Tibial artery (tissue), 4 donors: ENCODE measurements at regions not wholly inside any gene's neighbourhood (a gene's known extent, or its start where the extent isn't known, plus 50 kb on each side); places are given as distances from the start of the nearest gene placed in this dataset.

ENCODE experiments used
- DNase-seq, 2 donors: peaks; one replicate each; pipeline ENCODE4 v3.0.0-alpha.2; 2019
- H3K27ac ChIP-seq, 2 donors: fragments of 200-600 bp; sonication (generic) in 1 of 2; 1 replicate in 1 of 2; 2 replicates in 1 of 2; pipeline ENCODE4 v1.5.1; 2018 to 2019; ENCODE audit warnings: mild to moderate bottlenecking in 1 of 2
- H3K27me3 ChIP-seq, 2 donors: fragments of 200-600 bp; sonication (generic) in 1 of 2; one replicate each; pipeline versions ENCODE4 v1.5.1 to v1.6.0; 2016 to 2019
- H3K36me3 ChIP-seq, 3 donors: fragments of 200-600 bp; sonication (generic) in 2 of 3; one replicate each; pipeline ENCODE4 v1.5.1; 2016 to 2019; ENCODE audit warnings: mild to moderate bottlenecking in 2 of 3
- H3K4me1 ChIP-seq, 4 donors: fragments of 200-600 bp; sonication (generic) in 2 of 4; 1 replicate in 3 of 4; 2 replicates in 1 of 4; pipeline ENCODE4 v1.5.1; 2016 to 2019
- H3K4me3 ChIP-seq, 2 donors: fragments of 200-600 bp; sonication (generic) in 1 of 2; 1 replicate in 1 of 2; 2 replicates in 1 of 2; pipeline ENCODE4 v1.5.1; 2018 to 2019; ENCODE audit warnings: mild to moderate bottlenecking in 2 of 2
- H3K9me3 ChIP-seq, 3 donors: fragments of 200-600 bp; sonication (generic) in 1 of 3; one replicate each; pipeline ENCODE4 v1.5.1; 2016 to 2019
- CTCF ChIP-seq, 2 experiments: fragments of 200-600 bp in 1 of 2; fragments of 450-650 bp in 1 of 2; IDR thresholded peaks; one replicate each; pipeline ENCODE4 v1.5.1; 2017 to 2019; ENCODE audit warnings: antibody characterized with exemption in 2 of 2, mild to moderate bottlenecking in 1 of 2, moderate library complexity in 1 of 2
- intact Hi-C: fragments of 100-400 bp; cut with DNase I; formaldehyde crosslinking; loops from one replicate; pipeline ENCODE4 v1.15.0; 2023; ENCODE audit warnings: low total_unique reads

- no peak for DNase-seq
- no peak overlapping the region for H3K27ac ChIP-seq
- no peak overlapping the region for H3K4me3 ChIP-seq
- no peaks in the 10 kb centered on the region for H3K9me3 ChIP-seq
- intact Hi-C loops, result no loop called here
- H3K4me1 ChIP-seq, result peaks cover 0 to 4% (median 1%) of the 10 kb centered on the region in 4 donors
- TF ChIP-seq CTCF (IDR thresholded peaks at IDR 0.05), result no peak
- peaks cover 0 to 4% of the 10 kb centered on the region in 2 donors for H3K27me3 ChIP-seq
- no peaks in the 10 kb centered on the region for H3K36me3 ChIP-seq
Observed at GRCh38 chr6:14919038-14919670, 326.7 kb upstream of the JARID2 start.

GRCh38 chr6:14920276-14920675 is 325.6 kb upstream of the JARID2 start:
- Histone ChIP-seq H3K36me3 (no peaks in the 10 kb centered on the region), H3K4me1 (peaks cover 0 to 15% (median 9%) of the 10 kb centered on the region in 4 donors), H3K4me3 (no peak overlapping the region), H3K9me3 (no peaks in the 10 kb centered on the region), H3K27ac (no peak overlapping the region), H3K27me3 (peaks cover 0 to 4% of the 10 kb centered on the region in 2 donors)
- DNase-seq, result no peak
- intact Hi-C loops, result no loop called here
- TF ChIP-seq CTCF (IDR thresholded peaks at IDR 0.05), result no peak

- DNase-seq, result peak; percentile 68 to 83
- no peak for TF ChIP-seq CTCF (IDR thresholded peaks at IDR 0.05)
- Histone ChIP-seq H3K4me3 (no peak overlapping the region), H3K27ac (no peak overlapping the region), H3K27me3 (peaks cover 0 to 4% of the 10 kb centered on the region in 2 donors), H3K4me1 (peaks cover 0 to 21% (median 11%) of the 10 kb centered on the region in 4 donors), H3K36me3 (no peaks in the 10 kb centered on the region), H3K9me3 (no peaks in the 10 kb centered on the region)
- intact Hi-C loops, result no loop called here
Observed at GRCh38 chr6:14921170-14921569, 324.7 kb upstream of the JARID2 start.

- TF ChIP-seq CTCF (IDR thresholded peaks at IDR 0.05), result no peak
- intact Hi-C loops, result no loop called here
- Histone ChIP-seq H3K4me3 (no peak overlapping the region), H3K9me3 (no peaks in the 10 kb centered on the region), H3K4me1 (peaks cover 0 to 21% (median 11%) of the 10 kb centered on the region in 4 donors), H3K27me3 (peaks cover 0 to 4% of the 10 kb centered on the region in 2 donors), H3K27ac (no peak overlapping the region), H3K36me3 (no peaks in the 10 kb centered on the region)
- DNase-seq, result peak in 1 of 2 donors; percentile 66
Observed at GRCh38 chr6:14921878-14922671, 323.8 kb upstream of the JARID2 start.

- Histone ChIP-seq H3K36me3 (no peaks in the 10 kb centered on the region), H3K4me3 (no peak overlapping the region), H3K4me1 (peaks cover 0 to 21% (median 11%) of the 10 kb centered on the region in 4 donors), H3K27ac (no peak overlapping the region), H3K9me3 (no peaks in the 10 kb centered on the region), H3K27me3 (peaks cover 0 to 4% of the 10 kb centered on the region in 2 donors)
- no peak for TF ChIP-seq CTCF (IDR thresholded peaks at IDR 0.05)
- intact Hi-C loops, result no loop called here
- no peak for DNase-seq
Observed at GRCh38 chr6:14922706-14923460, 323.0 kb upstream of the JARID2 start.
